ENCODE measurements at regions not wholly inside any gene's neighbourhood (a gene's known extent, or its start where the extent isn't known, plus 50 kb on each side); places are given as distances from the start of the nearest gene placed in this dataset.

DNA sequence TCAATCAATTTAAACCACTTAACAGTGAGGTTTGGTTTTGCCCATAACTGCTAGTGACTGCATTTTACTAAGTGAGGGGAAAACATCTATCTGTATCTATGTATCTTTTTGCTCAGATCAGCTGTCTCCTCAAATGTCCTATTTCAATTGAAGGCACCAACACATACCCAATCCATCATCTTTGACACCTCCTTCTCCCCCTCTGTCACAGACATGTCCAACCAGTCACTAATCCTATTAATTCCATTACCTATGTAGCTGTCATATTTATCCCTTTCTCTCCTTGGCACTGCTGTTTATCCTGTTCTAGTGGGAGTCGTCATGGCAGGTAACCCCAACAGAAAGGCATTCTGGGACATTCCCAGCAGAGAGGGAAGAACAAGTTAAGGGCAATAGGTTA, 975.2 kb upstream of the AUTS2 start:
- TF ChIP-seq, protein P1, sequence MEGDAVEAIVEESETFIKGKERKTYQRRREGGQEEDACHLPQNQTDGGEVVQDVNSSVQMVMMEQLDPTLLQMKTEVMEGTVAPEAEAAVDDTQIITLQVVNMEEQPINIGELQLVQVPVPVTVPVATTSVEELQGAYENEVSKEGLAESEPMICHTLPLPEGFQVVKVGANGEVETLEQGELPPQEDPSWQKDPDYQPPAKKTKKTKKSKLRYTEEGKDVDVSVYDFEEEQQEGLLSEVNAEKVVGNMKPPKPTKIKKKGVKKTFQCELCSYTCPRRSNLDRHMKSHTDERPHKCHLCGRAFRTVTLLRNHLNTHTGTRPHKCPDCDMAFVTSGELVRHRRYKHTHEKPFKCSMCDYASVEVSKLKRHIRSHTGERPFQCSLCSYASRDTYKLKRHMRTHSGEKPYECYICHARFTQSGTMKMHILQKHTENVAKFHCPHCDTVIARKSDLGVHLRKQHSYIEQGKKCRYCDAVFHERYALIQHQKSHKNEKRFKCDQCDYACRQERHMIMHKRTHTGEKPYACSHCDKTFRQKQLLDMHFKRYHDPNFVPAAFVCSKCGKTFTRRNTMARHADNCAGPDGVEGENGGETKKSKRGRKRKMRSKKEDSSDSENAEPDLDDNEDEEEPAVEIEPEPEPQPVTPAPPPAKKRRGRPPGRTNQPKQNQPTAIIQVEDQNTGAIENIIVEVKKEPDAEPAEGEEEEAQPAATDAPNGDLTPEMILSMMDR (IDR thresholded peaks at IDR 0.05) = no peak
- TF ChIP-seq POLR2A (IDR thresholded peaks at IDR 0.05) = no peak
